H9 (cell line): ENCODE measurements at regions not wholly inside any gene's neighbourhood (a gene's known extent, or its start where the extent isn't known, plus 50 kb on each side); places are given as distances from the start of the nearest gene placed in this dataset.
"Not testable (repeated sequence)": the region's sequence is repeated elsewhere in the genome, so short reads cannot be mapped to it uniquely, and the experiment has no call there.

Experiments
- DNase-seq: peaks from one replicate; pipeline ENCODE4 v3.0.0-alpha.2; 2017
- H2AFZ ChIP-seq: one replicate; pipeline ENCODE4 v1.6.1; 2013; ENCODE audit warnings: mild to moderate bottlenecking, low read length, control low read depth, moderate library complexity
- H2AK5ac ChIP-seq: 2 replicates; pipeline ENCODE4 v1.6.1; 2013; ENCODE audit warnings: low read length, control low read depth, mixed read lengths; ENCODE audit not compliant: insufficient read length
- H2BK120ac ChIP-seq: one replicate; pipeline ENCODE4 v1.6.1; 2013; ENCODE audit warnings: low read depth, mild to moderate bottlenecking, low read length, control low read depth, inconsistent platforms; ENCODE audit not compliant: poor library complexity, severe bottlenecking
- H2BK12ac ChIP-seq: 2 replicates; pipeline ENCODE4 v1.6.1; 2013; ENCODE audit warnings: low read length, control low read depth, mixed read lengths, low read depth; ENCODE audit not compliant: insufficient read length
- H2BK15ac ChIP-seq: 2 replicates; pipeline ENCODE4 v1.6.1; 2013; ENCODE audit warnings: low read depth, low read length, control low read depth
- H2BK20ac ChIP-seq: one replicate; pipeline ENCODE4 v1.6.1; 2013; ENCODE audit warnings: low read depth, mild to moderate bottlenecking, low read length, control low read depth, inconsistent platforms; ENCODE audit not compliant: poor library complexity, severe bottlenecking
- H2BK5ac ChIP-seq: 2 replicates; pipeline ENCODE4 v1.6.1; 2013; ENCODE audit warnings: low read length, control low read depth, mixed read lengths; ENCODE audit not compliant: insufficient read length
- H3K14ac ChIP-seq: 2 replicates; pipeline ENCODE4 v1.6.1; 2013; ENCODE audit warnings: low read length, control low read depth; ENCODE audit not compliant: insufficient read depth
- H3K18ac ChIP-seq: 2 replicates; pipeline ENCODE4 v1.6.1; 2013; ENCODE audit warnings: low read depth, mild to moderate bottlenecking, mixed read lengths, low read length, control low read depth; ENCODE audit not compliant: insufficient read length
- H3K23ac ChIP-seq: 2 replicates; pipeline ENCODE4 v1.6.1; 2013; ENCODE audit warnings: low read length, control low read depth, mixed read lengths, low read depth; ENCODE audit not compliant: insufficient read length
- H3K23me2 ChIP-seq: 2 replicates; pipeline ENCODE4 v1.6.1; 2013; ENCODE audit warnings: low read depth, mild to moderate bottlenecking, mixed read lengths, low read length, control low read depth; ENCODE audit not compliant: insufficient read length, poor library complexity, severe bottlenecking
- H3K27ac ChIP-seq: 2 replicates; pipeline ENCODE4 v1.5.1; 2013; ENCODE audit warnings: low read length, control low read depth, mixed read lengths, low read depth; ENCODE audit not compliant: insufficient read length
- H3K27me3 ChIP-seq: 2 replicates; pipeline ENCODE4 v1.6.1; 2013; ENCODE audit warnings: low read length, control low read depth, inconsistent platforms; ENCODE audit not compliant: insufficient read depth
- H3K4ac ChIP-seq: 2 replicates; pipeline ENCODE4 v1.6.1; 2013; ENCODE audit warnings: low read depth, mild to moderate bottlenecking, control low read depth, inconsistent platforms, low read length, moderate library complexity
- H3K4me1 ChIP-seq: 2 replicates; pipeline ENCODE4 v1.6.1; 2013; ENCODE audit warnings: low read length, control low read depth, inconsistent platforms; ENCODE audit not compliant: insufficient read depth
- H3K4me2 ChIP-seq: 2 replicates; pipeline ENCODE4 v1.6.1; 2013; ENCODE audit warnings: low read length, control low read depth, mixed read lengths; ENCODE audit not compliant: insufficient read length, insufficient read depth
- H3K56ac ChIP-seq: 2 replicates; pipeline ENCODE4 v1.6.1; 2013; ENCODE audit warnings: low read depth, mild to moderate bottlenecking, mixed read lengths, low read length, control low read depth; ENCODE audit not compliant: insufficient read length
- H3K79me1 ChIP-seq: 2 replicates; pipeline ENCODE4 v1.6.1; 2013; ENCODE audit warnings: low read depth, mild to moderate bottlenecking, moderate library complexity, low read length, control low read depth, inconsistent platforms; ENCODE audit not compliant: insufficient read depth, poor library complexity, severe bottlenecking
- H3K79me2 ChIP-seq: 2 replicates; pipeline ENCODE4 v1.6.1; 2013; ENCODE audit warnings: low read length, control low read depth, inconsistent platforms; ENCODE audit not compliant: insufficient read depth
- H3K9ac ChIP-seq: 2 replicates; pipeline ENCODE4 v1.6.1; 2013; ENCODE audit warnings: low read length, control low read depth, mixed read lengths; ENCODE audit not compliant: insufficient read length; ENCODE audit errors: extremely low read depth
- H3K9me3 ChIP-seq: one replicate; pipeline ENCODE4 v1.6.1; 2013; ENCODE audit warnings: low read depth, low read length, inconsistent platforms; ENCODE audit not compliant: control insufficient read depth
- H3T11ph ChIP-seq: one replicate; pipeline ENCODE4 v1.6.1; 2013; ENCODE audit warnings: mild to moderate bottlenecking, low read length, control low read depth, inconsistent platforms
- H4K20me1 ChIP-seq: one replicate; pipeline ENCODE4 v1.6.1; 2013; ENCODE audit not compliant: control insufficient read depth, insufficient read length, insufficient read depth
- H4K5ac ChIP-seq: 2 replicates; pipeline ENCODE4 v1.6.1; 2013; ENCODE audit warnings: low read depth, mild to moderate bottlenecking, mixed read lengths, low read length, control low read depth; ENCODE audit not compliant: insufficient read length
- H4K8ac ChIP-seq: replicated peaks from 2 replicates; pipeline ENCODE4 v1.6.1; 2013; ENCODE audit warnings: low read length, control low read depth, mixed read lengths, low read depth; ENCODE audit not compliant: insufficient read length
- H4K91ac ChIP-seq: 2 replicates; pipeline ENCODE4 v1.6.1; 2013; ENCODE audit warnings: low read depth, mild to moderate bottlenecking, moderate library complexity, mixed read lengths, low read length, control low read depth; ENCODE audit not compliant: insufficient read length
- H3K27ac Mint-ChIP-seq, 3 experiments: 2 replicates in 2 of 3; 3 replicates in 1 of 3; pipeline ENCODE4 v1.8.0; 2020 to 2021; ENCODE audit warnings: mixed read lengths in 3 of 3, mild to moderate bottlenecking in 1 of 3, moderate library complexity in 1 of 3
- H3K27me3 Mint-ChIP-seq: 2 replicates; pipeline ENCODE4 v1.8.0; 2021; ENCODE audit warnings: low read depth, mild to moderate bottlenecking, moderate library complexity, mixed read lengths
- H3K36me3 Mint-ChIP-seq, 3 experiments: 2 replicates in 2 of 3; 3 replicates in 1 of 3; pipeline ENCODE4 v1.8.0; 2020 to 2021; ENCODE audit warnings: low read depth in 3 of 3, mixed read lengths in 3 of 3; ENCODE audit not compliant: insufficient read depth in 1 of 3
- H3K4me1 Mint-ChIP-seq, 2 experiments: 2 replicates each; pipeline ENCODE4 v1.8.0; 2020; ENCODE audit warnings: mixed read lengths in 2 of 2
- H3K4me3 Mint-ChIP-seq, 2 experiments: 2 replicates in 1 of 2; 3 replicates in 1 of 2; pipeline ENCODE4 v1.8.0; 2020 to 2021; ENCODE audit warnings: mild to moderate bottlenecking in 2 of 2, mixed read lengths in 2 of 2, moderate library complexity in 1 of 2
- H3K9me3 Mint-ChIP-seq, 2 experiments: 2 replicates in 1 of 2; 3 replicates in 1 of 2; pipeline ENCODE4 v1.8.0; 2020; ENCODE audit warnings: mild to moderate bottlenecking in 2 of 2, mixed read lengths in 2 of 2, moderate library complexity in 1 of 2
- CTCF ChIP-seq: fragments of 200-600 bp; sonication (generic); conservative IDR thresholded peaks from 3 replicates; pipeline ENCODE4 v1.8.0; 2021; ENCODE audit warnings: antibody characterized with exemption, mild to moderate bottlenecking
- WGBS: extraction: QIAGEN DNeasy Blood & Tissue Kit; methylation state at CpG from one replicate; pipeline ENCODE4 v1.1.7; 2013; ENCODE audit warnings: missing lambda C conversion rate, low lambda C conversion rate, mixed read lengths; ENCODE audit not compliant: insufficient read length; ENCODE audit errors: extremely low coverage; 5-methylcytosine and 5-hydroxymethylcytosine counted together

DNA sequence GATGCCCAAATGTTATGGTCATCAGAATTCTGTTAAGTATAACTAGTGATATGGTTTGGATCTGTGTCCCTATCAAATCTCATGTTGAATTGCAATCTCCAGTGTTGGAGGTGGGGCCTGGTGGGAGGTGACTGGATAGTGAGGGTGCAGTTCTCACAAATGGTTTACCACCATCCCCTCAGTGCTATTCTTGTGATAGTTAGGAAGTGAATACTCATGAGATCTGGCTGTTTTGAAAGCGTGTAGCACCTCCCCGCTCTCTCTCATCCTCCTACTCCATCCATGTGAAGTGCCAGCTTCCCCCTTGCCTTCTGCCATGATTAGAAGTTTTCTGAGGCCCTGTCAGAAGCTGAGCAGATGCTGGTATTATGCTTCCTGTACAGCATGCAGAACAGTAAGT lies 359.5 kb downstream of the TMEM167A start:
- no peak overlapping the region for H3K18ac ChIP-seq
- no peaks in the 10 kb centered on the region for H3K79me1 ChIP-seq
- H3K79me2 ChIP-seq, result no peaks in the 10 kb centered on the region
- no peak overlapping the region; a peak in 1 of 7 replicates for H3K27ac Mint-ChIP-seq
- no peaks in the 10 kb centered on the region for H3K27me3 ChIP-seq
- no peaks in the 10 kb centered on the region for H3K23me2 ChIP-seq
- H3K4me1 ChIP-seq, result peaks cover 3% of the 10 kb centered on the region; the same call in 1 of the 2 replicates
- H3K4me2 ChIP-seq, result no peak overlapping the region
- H4K91ac ChIP-seq, result no peak overlapping the region
- H2AK5ac ChIP-seq, result no peak overlapping the region
- no peak overlapping the region for H2AFZ ChIP-seq
- peaks cover 8 to 13% of the 10 kb centered on the region in 2 experiments for H3K4me1 Mint-ChIP-seq
- H3K23ac ChIP-seq, result no peak overlapping the region
- no peak overlapping the region for H2BK120ac ChIP-seq
- H2BK12ac ChIP-seq, result no peak overlapping the region
- H3K4ac ChIP-seq, result no peak overlapping the region
- no peaks in the 10 kb centered on the region for H3K9me3 ChIP-seq
- no peak overlapping the region for H3K14ac ChIP-seq
- peaks cover 5 to 9% (median 7%) of the 10 kb centered on the region in 3 experiments; a peak in 5 of 7 replicates for H3K36me3 Mint-ChIP-seq
- H2BK20ac ChIP-seq, result no peak overlapping the region
- no peak overlapping the region for H3K56ac ChIP-seq
- no peak for TF ChIP-seq CTCF
- H2BK5ac ChIP-seq, result no peak overlapping the region
- H3K9ac ChIP-seq, result no peak overlapping the region
- H4K5ac ChIP-seq, result no peak overlapping the region
- H3K4me3 Mint-ChIP-seq, result no peak overlapping the region
- no peak overlapping the region for H2BK15ac ChIP-seq
- no peaks in the 10 kb centered on the region for H3K27me3 Mint-ChIP-seq
- H3K9me3 Mint-ChIP-seq, result peaks cover 9% of the 10 kb centered on the region in 2 experiments; a peak in 4 of 5 replicates
- no peak overlapping the region for H4K8ac ChIP-seq
- WGBS, result no CpG with 5 or more reads among the region's 2 CpGs
- H3K27ac ChIP-seq, result no peak overlapping the region
- no peaks in the 10 kb centered on the region for H4K20me1 ChIP-seq
- no peak for DNase-seq
- H3T11ph ChIP-seq, result no peak overlapping the region

DNA sequence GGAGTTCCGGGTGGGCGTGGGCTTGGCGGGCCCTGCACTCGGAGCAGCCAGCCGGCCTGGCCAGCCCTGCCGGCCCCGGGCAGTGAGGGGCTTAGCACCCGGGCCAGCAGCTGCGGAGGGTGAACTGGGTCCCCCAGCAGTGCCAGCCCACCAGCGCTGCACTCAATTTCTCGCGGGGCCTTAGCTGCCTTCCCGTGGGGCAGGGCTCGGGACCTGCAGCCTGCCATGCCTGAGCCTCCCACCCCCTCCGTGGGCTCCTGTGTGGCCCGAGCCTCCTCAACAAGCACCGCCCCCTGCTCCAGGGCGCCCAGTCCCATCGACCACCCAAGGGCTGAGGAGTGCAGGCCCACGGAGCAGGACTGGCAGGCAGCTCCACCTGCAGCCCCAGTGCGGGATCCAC lies 362.5 kb downstream of the TMEM167A start:
- not testable (repeated sequence) for H2BK120ac ChIP-seq, H3K36me3 Mint-ChIP-seq, H3K23me2 ChIP-seq, H3K79me2 ChIP-seq, H3K14ac ChIP-seq, H2BK12ac ChIP-seq, H4K5ac ChIP-seq, H2AFZ ChIP-seq, H3K79me1 ChIP-seq, H2BK5ac ChIP-seq, H2AK5ac ChIP-seq, H3T11ph ChIP-seq, H3K27me3 ChIP-seq, H3K56ac ChIP-seq, H4K91ac ChIP-seq, H4K8ac ChIP-seq, H3K9ac ChIP-seq, H3K27ac ChIP-seq, DNase-seq, H3K4me1 ChIP-seq, H3K27ac Mint-ChIP-seq, H3K27me3 Mint-ChIP-seq, H3K23ac ChIP-seq, H3K4me1 Mint-ChIP-seq, H3K9me3 ChIP-seq, H3K18ac ChIP-seq, H3K4ac ChIP-seq, H2BK20ac ChIP-seq, H3K4me3 Mint-ChIP-seq, H2BK15ac ChIP-seq, H3K4me2 ChIP-seq, H4K20me1 ChIP-seq, H3K9me3 Mint-ChIP-seq
- no CpG with 5 or more reads among the region's 21 CpGs for WGBS
